ENCODE measurements at regions not wholly inside any gene's neighbourhood (a gene's known extent, or its start where the extent isn't known, plus 50 kb on each side); places are given as distances from the start of the nearest gene placed in this dataset.

- no peak overlapping the region for H3K4me3 ChIP-seq (replicated peaks; ENCODE audit: low read depth, low read length)
- TF ChIP-seq, protein P1, sequence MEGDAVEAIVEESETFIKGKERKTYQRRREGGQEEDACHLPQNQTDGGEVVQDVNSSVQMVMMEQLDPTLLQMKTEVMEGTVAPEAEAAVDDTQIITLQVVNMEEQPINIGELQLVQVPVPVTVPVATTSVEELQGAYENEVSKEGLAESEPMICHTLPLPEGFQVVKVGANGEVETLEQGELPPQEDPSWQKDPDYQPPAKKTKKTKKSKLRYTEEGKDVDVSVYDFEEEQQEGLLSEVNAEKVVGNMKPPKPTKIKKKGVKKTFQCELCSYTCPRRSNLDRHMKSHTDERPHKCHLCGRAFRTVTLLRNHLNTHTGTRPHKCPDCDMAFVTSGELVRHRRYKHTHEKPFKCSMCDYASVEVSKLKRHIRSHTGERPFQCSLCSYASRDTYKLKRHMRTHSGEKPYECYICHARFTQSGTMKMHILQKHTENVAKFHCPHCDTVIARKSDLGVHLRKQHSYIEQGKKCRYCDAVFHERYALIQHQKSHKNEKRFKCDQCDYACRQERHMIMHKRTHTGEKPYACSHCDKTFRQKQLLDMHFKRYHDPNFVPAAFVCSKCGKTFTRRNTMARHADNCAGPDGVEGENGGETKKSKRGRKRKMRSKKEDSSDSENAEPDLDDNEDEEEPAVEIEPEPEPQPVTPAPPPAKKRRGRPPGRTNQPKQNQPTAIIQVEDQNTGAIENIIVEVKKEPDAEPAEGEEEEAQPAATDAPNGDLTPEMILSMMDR (IDR thresholded peaks at IDR 0.05; ENCODE audit: low read depth, low read length, missing control alignments) = no peak
- no peak for DNase-seq (ENCODE audit: extremely low read depth, low read depth)
Measured at GRCh38 chr6:128740951-128741350, 142.0 kb upstream of the LAMA2 start.

DNA sequence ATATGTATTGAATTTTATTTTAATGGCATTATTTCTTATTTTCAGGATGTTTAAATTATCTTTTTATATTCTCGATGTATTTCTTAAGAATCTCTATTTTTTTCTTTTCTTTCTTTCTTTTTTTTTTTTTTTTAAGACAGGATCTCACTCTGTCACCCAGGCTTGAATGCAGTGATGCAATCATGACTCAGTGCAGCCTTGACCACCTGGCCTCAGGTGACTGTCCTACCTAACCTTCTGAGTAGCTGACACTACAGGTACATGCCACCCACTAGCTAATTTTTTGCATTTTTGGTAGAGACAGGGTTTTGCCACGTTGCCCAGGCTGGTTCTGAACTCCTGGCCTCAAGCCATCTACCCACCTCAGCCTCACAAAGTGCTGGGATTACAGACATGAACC, 143.8 kb upstream of the LAMA2 start:
- TF ChIP-seq, protein P1 (IDR thresholded peaks at IDR 0.05; ENCODE audit: low read depth, low read length, missing control alignments) = no peak
- H3K4me3 ChIP-seq (replicated peaks; ENCODE audit: low read depth, low read length) = no peak overlapping the region
- no peak for DNase-seq (ENCODE audit: extremely low read depth, low read depth)

- no peak for DNase-seq (ENCODE audit: extremely low read depth, low read depth)
- TF ChIP-seq, protein P1 (IDR thresholded peaks at IDR 0.05; ENCODE audit: low read depth, low read length, missing control alignments) = no peak
- H3K4me3 ChIP-seq (replicated peaks; ENCODE audit: low read depth, low read length) = no peak overlapping the region
Measured at GRCh38 chr6:128738112-128738511, 144.8 kb upstream of the LAMA2 start.

GRCh38 chr6:128736780-128737179, 146.2 kb upstream of the LAMA2 start:
- H3K4me3 ChIP-seq (replicated peaks; ENCODE audit: low read depth, low read length) = no peak overlapping the region

GRCh38 chr6:128731249-128732165, 151.4 kb upstream of the LAMA2 start:
- H3K4me3 ChIP-seq (replicated peaks; ENCODE audit: low read depth, low read length) = no peak overlapping the region
- TF ChIP-seq, protein P1 (IDR thresholded peaks at IDR 0.05; ENCODE audit: low read depth, low read length, missing control alignments) = peak; percentile 66
- peak; percentile 66 for DNase-seq (ENCODE audit: extremely low read depth, low read depth)

More at GRCh38 chr6:128736780-128737179, 146.2 kb upstream of the LAMA2 start:
- DNase-seq (ENCODE audit: extremely low read depth, low read depth) = no peak
- TF ChIP-seq, protein P1 (IDR thresholded peaks at IDR 0.05; ENCODE audit: low read depth, low read length, missing control alignments) = no peak

DNA sequence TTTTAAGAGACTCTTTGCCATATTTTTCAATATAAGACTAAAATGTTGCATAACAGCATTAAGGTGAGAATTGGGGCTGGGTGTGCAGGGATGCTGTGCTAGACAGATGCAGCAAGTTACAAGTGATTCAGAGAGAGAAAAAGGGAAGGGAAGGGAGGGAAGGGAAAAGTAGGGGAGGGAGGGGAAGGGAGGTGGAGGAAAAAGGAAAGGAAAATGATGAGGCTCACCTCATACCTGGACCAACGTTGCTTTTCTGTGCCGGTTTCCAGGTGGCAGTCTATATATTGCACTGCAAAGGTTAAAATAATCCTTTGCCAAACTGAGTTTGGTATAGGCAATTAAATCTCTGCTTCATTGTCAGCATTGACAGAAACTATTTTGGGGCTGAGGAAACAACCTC, 155.4 kb upstream of the LAMA2 start:
- TF ChIP-seq, protein P1 (IDR thresholded peaks at IDR 0.05; ENCODE audit: low read depth, low read length, missing control alignments) = no peak
- DNase-seq (ENCODE audit: extremely low read depth, low read depth) = no peak
- no peak overlapping the region for H3K4me3 ChIP-seq (replicated peaks; ENCODE audit: low read depth, low read length)
